ENCODE measurements at regions not wholly inside any gene's neighbourhood (a gene's known extent, or its start where the extent isn't known, plus 50 kb on each side); places are given as distances from the start of the nearest gene placed in this dataset.
"Not testable (repeated sequence)": the region's sequence is repeated elsewhere in the genome, so short reads cannot be mapped to it uniquely, and the experiment has no call there.

DNA sequence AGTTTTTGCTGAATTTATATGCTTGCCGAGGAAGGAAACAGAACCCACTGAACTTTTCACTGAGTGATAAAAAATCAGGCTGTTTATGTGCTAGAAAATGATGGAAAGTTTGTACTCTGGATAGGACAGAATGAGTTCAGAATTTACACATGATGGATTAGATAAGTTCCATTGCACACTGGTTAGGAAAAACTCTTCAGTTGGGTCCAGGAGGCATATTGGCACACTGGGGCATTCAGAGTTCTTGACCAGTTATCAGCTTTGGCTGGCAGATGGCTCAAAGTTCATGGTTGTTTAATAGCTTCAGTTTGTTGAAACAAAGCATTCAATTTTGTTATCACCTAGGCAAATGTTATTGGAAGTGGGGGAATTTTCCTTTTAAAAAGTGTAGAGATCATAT is 613.3 kb upstream of the SYNCRIP start:
- DNase-seq, result no peak

DNA sequence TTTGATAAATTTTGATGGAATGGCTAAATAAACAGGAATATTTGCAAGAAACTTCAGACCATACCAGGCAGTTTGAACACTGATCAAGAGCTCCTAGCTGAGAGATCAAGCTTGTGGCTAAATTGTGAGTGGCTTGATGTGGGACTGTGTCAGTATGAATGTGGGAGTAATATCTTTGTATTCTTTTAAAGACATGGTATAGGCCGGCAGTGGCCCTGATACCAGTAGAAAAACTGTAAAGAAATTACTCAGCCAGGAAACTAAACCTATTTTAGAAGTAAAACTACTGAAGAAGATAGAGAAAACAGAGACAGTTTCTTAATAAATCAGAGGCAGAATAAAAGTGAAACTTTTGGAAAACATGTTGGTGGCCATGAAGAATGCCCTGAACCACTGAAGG is 608.4 kb upstream of the SYNCRIP start:
- DNase-seq, result no peak

DNA sequence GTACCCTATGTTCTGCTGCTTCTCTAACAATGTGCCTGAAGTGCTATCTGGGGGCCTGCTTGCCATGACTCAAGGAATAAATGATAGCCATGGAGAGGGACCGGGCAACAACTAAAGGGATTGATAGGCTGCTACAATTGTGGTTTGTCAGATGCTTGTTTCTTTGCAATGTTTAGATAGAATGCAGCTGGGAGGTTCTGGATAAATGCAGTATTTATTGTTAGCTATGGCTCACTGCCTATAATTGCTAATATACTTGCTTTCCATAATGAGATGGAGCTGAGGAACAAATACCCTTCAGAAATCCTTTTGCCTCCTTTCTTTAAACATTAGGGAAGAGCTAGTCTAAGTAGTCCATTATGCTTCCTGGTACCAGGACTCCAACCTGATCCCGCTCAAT is 575.2 kb upstream of the SYNCRIP start:
- DNase-seq, result no peak

GRCh38 chr6:86215323-86215722 is 572.6 kb upstream of the SYNCRIP start:
- no peak for DNase-seq

DNA sequence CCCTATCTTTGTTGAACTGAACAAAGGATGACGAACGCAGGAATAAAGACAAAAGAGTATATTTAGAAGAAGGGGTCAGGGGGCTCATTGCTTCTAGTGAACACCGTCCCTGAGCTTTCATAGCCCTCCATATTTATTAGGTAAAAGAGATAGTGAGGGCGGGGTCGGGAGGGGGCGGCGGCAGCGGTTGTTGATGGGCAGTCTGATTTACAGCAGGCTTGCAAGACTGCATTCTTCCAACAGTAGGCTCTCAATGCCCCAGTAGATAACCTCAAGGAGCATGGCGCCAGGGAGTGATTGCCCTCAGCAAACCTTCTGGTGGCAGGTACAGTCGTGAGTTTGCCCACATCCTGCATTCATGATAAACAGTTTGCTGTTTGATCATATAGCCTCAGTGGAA is 563.3 kb upstream of the SYNCRIP start:
- DNase-seq, result no peak

DNA sequence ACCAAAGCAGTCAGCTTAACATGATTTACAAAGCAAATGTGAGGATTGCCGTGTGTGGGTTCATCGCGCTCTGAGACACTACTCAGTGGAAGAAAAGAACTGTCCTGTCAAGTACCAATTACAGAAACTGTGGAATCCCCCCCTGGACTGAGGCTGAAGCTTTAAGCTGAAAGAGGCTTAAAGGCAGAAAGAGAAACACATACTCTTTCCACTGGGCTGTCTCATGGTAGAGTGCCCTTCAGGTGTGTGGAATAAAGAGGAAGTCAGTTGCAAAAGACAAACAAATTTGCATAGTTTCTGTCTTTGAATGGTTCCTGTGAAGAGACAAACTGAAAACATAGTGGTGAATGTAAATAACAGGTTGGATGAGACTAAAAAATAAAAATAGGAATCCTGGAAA is 560.4 kb upstream of the SYNCRIP start:
- DNase-seq, result no peak

DNA sequence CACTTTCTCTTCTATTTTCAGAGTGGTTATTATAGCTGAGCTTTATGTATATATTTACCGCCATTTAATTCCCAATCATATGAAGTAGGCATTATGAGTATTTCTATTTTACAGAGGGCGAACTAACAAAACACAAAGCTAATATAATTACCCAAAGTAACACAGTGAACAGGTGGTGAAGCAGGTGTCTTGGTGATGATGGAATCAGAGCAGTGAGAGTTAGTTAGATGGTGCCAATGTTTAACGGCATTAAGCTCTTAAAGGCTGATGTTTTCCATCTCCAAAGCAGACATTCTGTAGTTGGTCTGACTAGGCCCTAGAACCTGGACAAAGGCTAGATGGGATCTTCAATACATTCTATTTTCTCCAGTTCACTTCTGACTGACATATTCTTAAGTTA is 551.1 kb upstream of the SYNCRIP start:
- DNase-seq, result no peak

- DNase-seq, result no peak
Measured at GRCh38 chr6:86192123-86192522, 549.4 kb upstream of the SYNCRIP start.

DNA sequence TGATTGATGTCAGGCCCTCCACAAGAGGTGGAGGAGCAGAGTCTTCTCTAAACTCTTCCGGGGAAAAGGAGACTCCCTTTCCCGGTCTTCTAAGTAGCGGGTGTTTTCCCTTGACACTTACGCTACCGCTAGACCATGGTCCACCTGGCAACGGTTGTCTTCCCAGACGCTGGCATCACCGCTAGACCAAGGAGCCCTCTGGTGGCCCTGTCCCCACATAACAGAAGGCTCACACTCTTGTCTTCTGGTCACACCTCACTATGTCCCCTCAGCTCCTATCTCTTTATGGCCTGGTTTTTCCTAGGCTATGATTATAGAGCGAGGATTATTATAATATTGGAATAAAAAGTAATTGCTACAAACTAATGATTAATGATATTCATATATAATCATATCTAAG is 532.5 kb upstream of the SYNCRIP start:
- DNase-seq, result not testable (repeated sequence)

DNA sequence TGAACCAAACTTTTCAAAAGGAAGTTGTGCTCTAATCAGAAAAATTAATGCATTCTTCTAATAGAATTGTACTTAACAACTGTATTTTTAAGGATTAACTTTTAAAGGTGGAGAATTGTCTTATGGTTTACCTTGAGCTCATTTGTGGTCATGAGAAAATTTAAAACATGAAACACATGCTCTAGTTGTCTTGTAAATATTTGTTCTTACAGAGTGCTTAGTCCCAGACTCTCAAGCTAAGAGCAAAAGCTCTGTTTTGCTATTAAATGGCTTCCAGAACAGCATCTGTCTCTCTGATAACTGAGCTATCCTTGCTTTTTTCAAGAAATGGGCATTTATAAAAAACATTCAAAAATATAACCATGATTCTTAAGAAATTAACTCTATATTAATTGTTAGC is 512.2 kb upstream of the SYNCRIP start:
- DNase-seq, result no peak

DNA sequence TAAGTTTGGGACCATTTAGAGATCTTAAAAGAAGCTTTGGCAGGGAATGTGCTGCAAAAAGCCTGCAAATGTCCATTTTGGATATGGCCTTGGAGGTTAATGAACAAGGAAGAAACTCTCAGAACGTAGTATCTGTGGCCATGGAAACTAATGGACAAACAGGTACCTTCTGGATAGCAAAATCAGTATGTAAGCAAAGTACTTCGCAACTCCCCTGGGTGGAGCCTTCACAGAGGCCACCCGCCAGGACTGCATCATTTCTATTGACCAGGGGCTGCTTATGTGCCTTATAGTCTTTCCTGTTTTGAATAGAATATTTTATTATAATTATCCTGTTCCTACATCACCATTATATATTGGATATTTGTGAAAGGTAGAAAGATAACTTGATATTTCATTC is 510.8 kb upstream of the SYNCRIP start:
- no peak for DNase-seq

DNA sequence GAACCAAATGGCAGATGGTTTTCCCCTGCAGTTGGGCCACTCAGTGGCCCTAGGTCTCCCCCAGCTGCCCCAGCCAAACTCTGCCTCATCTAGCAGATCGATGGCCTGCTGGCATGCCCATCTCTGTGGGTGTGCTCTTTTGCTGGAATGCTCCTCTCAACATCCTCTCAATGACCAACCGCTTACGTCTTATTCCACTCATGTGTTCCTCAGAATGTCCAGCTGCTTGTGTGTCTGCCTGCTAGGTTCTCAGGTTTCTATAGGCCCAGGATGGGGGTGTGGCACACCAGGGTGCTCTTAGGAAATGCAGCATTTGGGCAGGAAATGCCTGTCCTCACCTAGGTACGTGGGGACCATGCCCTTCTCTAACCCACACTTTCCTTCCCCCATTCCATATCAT is 509.9 kb upstream of the SYNCRIP start:
- DNase-seq, result no peak

DNA sequence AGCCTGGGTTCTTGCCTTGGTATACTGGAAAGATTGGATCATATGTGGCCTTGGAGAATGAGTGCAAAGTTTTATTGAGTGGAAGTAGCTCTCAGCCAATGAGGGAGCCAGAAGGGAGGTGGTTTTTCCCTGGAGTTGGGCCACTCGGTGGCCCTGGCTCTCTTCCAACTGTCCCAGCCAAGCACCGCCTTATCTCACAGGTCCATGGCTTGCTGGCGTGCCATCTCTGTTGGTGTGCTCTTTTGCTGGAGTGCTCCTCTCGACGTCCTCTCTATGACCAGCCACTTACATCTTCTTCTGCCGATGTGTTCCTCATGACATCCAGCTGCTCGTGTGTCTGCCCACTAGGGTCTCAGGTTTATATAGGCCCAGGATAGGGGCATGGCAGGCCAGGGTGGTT is 505.9 kb upstream of the SYNCRIP start:
- no peak for DNase-seq

DNA sequence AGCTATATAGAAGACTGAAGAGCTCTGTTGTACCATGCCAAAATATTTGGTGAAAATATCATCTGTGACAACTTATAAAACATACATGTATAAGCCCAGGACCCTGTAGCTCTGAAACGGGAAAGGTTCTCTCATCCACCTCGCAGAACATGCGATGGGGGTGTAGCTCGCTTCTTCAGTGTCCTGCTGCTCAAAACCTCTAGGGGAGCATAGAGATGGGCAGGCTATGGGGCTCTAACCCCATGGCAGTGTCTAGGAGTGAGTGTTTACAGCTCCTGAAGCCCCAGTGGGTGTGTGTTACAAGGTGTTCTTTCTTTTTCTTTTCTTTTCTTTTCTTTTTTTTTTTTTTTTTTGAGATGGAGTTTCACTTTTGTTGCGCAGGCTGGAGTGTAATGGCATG is 505.2 kb upstream of the SYNCRIP start:
- DNase-seq, result no peak

GRCh38 chr6:86147311-86147710 is 504.6 kb upstream of the SYNCRIP start:
- DNase-seq, result no peak

DNA sequence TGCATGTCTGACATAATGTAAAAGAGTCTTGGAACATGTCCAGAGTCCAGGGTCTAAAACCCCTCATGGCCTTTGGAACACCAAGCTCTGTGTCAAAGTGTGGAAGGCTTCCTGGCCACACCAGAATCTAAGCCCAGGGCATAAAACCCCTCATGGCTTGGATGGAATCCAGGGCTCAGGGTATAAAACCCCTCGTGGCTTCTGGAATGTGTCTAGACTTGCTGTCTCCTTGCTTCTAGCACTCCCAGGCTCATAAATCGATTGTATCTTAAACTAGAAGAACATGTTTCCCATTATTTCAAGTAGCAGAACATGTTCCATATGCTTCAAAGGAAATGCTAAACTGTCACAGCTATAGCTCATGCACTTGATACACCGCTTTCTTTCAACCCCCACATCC is 504.1 kb upstream of the SYNCRIP start:
- peak; percentile 44 for DNase-seq

- no peak for DNase-seq
Measured at GRCh38 chr6:86142326-86142725, 499.6 kb upstream of the SYNCRIP start.

- DNase-seq, result no peak
Measured at GRCh38 chr6:86128130-86128814, 485.6 kb upstream of the SYNCRIP start.

- DNase-seq, result no peak
Measured at GRCh38 chr6:86122086-86122485, 479.4 kb upstream of the SYNCRIP start.

DNA sequence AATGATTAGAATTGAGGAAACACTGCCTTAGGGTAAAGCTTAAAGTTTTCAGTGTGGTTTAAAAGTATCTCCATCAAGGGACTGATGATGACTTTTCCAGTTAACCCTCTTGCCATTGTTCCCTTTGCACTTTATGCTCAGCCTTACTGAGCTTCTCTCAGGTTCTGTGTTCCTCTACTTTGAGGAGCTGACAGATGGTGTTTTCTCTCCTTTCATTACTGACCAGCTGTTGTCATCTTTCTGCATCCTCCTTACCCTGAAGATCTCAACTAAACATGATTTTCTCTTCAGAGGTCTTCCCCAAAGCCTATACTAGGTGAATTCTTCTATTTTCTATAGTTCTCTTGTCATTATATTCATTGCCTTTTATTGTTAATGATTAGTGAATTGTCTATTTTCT is 475.6 kb upstream of the SYNCRIP start:
- DNase-seq, result no peak

- DNase-seq, result no peak
Measured at GRCh38 chr6:86107985-86108384, 465.3 kb upstream of the SYNCRIP start.

GRCh38 chr6:86087954-86088353 is 445.3 kb upstream of the SYNCRIP start:
- DNase-seq, result no peak

- DNase-seq, result no peak
Measured at GRCh38 chr6:86079938-86080337, 437.3 kb upstream of the SYNCRIP start.

DNA sequence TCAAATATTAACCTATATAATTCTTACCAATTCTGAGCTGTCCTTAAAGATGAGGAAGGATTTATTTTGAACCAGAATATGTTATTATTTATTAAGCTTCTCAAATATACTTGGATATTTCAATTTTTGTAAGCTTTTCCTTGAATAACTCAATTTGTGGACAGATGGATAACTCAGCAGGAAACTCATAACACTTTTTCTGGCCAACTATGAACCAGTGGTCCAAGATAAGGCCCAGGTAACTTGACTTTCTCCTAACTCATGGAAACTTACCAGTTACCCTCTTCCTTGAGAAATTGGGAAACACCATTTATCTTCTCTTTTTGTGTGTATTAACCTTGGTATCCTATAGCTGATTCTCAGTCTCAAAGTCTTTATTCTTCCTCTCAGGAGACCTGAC is 427.5 kb upstream of the SYNCRIP start:
- DNase-seq, result no peak

- not testable (repeated sequence) for DNase-seq
Measured at GRCh38 chr6:86065002-86065401, 422.3 kb upstream of the SYNCRIP start.
